Ammon's horn (tissue), 1 donor: ENCODE measurements at regions not wholly inside any gene's neighbourhood (a gene's known extent, or its start where the extent isn't known, plus 50 kb on each side); places are given as distances from the start of the nearest gene placed in this dataset.

Experiments
- DNase-seq: peaks from one replicate; pipeline ENCODE4 v3.0.0-alpha.2; 2016; ENCODE audit warnings: low spot score

DNA sequence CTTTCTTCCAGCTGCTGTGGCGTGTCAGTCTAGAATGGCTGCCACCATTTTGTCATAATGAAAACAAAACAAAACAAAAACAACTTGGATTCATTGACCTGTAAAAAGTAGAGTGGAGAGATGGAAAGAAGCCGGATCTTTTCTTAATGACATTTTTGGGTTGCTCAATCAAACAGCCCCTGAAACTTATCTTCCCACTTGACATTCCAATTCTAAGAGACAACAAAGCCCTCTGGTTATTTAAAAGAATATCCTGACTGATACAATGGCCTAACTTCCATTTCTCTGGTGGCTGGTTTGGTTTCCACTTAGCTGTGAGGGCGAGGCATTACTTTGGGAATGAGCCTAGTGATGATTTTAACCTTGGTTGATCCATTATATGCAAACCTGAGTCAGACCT, 123.7 kb downstream of the AQP4 start:
- no peak for DNase-seq

DNA sequence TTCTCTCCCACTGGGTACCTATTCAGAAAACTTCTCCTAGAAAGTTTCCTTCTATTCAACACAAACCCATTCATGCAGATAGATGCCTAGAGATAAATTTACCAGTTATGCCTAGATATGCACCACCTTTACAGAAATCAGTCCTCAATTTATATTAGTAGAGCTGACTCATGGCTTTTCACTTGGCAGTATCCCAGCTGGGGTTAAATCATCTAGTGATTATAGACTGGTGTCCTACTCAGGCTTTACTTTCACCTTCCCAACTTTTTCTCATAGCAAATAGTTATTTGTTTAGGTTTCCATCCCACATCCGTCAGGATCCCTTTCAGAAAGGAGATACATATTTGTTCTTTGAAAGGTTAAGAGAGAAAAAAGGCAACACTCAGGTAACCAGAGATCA, 124.5 kb downstream of the AQP4 start:
- no peak for DNase-seq

DNA sequence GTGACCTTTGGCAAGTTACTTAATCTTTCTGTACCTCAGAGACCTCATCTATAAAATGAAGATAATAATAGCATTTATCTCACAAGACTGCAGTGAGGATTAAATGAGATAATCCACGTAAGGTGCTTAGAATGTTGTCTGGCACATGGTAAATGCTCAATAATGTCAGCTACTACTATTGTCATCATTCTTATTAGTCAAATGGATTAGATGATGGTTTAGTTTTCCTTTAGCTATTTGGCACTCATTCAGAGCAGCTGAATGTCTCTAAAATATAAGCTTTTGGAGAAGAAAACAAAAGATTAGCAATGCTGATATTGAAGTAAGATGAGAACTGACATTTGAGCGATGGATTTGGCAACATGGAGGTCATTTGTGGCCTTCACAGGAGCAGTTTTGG, 125.1 kb downstream of the AQP4 start:
- no peak for DNase-seq

DNA sequence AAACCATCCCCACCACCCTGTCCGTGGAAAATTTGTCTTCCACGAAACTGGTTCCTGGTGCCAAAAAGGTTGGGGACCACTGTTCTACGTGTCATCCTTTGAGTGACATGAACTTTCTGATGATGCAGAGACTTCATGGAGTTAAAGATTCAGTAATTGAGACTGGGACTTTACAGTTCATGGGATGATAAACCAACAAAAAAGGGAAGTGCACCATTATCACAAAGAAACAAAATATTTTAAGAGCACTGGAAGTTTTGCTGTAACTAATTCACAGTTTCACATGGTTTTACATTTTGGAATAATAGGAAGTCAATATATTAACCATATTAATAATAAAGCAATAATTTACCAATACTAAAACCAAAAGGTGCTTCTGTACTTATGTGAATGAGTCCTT, 126.8 kb downstream of the AQP4 start:
- DNase-seq = no peak

DNA sequence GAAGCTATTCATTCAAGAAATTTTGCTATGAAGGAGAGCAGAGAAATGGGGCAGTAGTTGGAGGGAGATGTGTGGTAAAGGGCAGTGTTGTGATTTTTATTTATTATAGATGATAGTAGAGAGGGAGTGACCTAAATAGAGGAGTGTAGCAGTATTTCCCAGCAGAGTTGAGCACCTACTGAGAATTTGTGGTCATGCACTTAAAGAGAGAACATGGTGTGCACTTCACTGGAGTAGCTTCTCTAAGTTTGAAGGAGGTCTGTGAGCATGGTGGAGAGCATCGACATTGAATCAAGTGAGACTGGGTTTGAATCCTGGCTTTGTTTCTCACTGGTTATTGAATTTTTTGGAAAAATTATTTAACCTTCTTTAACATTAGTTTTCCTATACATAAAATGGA, 129.2 kb downstream of the AQP4 start:
- no peak for DNase-seq

DNA sequence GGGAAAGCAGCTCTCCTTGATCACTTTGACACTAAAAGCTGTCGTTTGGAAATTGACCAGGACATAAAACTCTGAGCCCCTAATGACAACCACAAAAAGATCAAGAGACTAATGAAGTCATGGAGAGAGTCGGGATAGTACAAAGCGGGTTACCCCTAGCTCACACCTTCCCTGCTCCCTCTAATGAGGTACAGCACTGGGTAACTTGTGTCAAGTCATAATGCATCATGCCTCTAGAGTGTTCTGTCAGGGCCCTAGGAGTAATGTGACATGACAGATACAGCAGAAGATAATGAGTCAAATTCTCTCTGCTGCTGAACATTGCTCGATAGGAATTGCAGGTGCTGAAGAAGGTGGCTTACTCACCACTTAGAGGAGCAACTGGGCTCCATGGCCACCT, 130.7 kb downstream of the AQP4 start:
- no peak for DNase-seq

DNA sequence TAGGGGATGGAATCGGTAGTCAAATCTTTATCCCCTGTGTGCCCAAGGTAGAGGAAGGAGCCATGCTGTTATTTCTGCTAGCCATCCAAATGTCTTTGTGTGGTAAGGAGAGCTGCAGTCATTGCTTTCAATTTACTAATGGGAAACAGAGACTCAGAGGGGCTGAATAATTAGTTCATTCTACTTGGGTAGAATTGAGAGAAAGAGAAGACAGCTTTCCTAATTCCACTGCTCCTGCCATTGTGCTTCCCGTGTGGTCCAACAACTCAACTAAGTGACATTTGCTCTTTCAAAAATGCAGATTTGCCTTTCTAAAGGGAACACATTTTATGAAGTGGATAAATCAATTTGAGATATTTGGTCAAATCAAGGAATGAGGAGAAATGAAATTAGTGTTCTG, 136.1 kb downstream of the AQP4 start:
- no peak for DNase-seq

DNA sequence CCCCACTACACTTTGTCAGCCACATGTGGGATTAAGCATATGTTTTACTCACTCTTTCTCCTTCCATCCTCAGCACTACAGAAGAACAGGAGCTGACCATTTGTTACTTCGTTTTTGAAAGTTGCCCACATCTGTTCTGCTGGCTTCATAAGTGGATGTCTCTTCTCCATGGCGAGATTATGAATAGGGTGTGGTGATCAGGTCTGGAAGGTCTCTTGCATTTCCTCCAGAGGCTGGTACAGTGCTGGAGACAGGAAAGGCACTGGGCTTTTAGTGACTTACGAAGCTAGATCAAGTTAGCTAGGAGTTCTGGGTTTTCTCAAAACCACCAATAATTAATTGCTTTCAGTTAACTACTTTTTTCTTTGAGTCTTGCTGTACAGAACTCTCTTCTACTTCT, 136.5 kb downstream of the AQP4 start:
- no peak for DNase-seq

DNA sequence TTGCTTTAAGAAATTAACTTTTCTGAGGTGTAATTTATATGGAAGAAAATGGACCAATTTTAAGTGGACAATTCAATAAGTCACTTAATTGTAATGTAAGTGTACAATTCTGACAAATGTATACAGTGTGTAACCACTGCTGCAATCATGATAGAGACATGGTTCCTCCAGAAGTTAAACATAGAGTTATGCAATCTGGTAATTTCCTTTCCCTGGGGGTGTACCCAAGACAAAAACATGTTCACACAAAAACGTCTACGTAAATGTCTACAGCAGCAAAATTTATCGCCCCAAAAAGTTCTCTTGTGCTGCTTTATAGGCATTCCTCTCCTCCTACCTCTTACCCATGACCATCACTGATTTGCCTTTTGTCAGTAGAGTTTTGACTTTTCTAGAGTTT, 141.5 kb downstream of the AQP4 start:
- DNase-seq = no peak

DNA sequence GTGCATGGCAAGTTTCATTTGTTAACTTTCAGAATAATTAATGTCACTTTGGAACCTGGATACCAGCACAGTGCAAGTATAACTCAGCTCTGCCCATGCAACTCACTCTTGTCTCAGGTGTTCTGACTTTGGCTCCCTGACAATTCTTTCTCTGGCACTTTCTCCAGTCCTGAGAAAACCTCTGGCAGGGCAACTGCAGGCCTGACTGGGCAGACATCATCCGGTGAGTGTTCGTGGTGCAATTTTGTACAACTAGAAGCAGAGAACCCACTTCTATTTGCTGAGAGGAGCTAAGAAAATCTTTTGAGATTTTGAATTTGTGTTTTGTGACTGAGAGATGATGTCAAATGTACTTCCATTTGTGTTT, 143.0 kb downstream of the AQP4 start:
- DNase-seq = no peak

DNA sequence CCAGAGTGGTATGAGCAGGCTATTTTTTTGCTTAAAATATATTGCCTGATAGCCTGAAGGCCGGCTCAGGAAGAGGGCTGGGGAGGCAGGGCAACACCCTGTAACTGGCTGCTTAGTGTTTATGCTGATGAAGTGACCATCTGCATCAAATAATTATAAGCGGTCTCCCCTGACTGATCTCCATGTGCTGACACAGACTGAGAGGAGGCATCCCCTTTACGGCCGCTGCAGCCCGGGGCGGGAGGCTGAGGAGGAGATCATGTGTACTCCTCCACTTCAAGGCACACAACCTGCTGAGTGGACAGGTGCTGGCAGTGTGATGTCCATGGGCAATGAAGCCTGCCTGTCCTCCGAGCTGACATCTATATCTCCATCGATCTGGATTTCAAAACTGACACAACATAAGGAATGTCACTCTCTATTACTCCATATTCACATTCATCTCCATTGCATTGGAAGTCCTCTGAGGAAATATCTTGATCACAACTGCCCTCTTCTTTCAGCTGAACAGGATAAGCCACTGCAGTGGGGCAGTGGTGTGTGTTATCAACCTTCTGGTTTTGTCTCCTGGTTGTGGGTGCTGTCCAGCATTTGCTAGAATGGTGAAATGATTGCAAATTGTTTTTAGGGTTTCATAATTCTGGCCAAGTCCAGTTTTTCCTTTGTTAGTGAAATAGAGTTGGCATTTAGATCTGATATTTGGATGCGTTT, 143.5 kb downstream of the AQP4 start:
- DNase-seq = no peak

DNA sequence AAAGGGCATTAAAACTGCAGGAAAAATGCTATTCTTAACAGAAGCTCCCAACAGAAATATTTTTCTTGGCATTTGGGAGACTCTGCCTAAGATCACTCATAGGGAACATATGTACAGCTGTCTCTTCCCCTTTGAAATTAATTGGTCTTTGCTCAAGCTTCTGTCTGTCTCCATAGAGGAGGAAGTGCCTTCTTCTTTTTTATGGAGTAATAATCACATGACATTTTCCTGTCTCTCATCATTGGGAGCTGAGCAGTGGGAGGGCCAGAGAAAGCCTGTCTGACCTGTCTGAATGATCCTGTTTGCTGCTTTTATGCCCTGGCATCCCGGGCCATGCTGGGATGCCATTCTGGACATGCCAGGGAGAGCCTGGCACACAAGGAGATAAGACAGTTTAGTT, 145.6 kb downstream of the AQP4 start:
- DNase-seq = no peak

DNA sequence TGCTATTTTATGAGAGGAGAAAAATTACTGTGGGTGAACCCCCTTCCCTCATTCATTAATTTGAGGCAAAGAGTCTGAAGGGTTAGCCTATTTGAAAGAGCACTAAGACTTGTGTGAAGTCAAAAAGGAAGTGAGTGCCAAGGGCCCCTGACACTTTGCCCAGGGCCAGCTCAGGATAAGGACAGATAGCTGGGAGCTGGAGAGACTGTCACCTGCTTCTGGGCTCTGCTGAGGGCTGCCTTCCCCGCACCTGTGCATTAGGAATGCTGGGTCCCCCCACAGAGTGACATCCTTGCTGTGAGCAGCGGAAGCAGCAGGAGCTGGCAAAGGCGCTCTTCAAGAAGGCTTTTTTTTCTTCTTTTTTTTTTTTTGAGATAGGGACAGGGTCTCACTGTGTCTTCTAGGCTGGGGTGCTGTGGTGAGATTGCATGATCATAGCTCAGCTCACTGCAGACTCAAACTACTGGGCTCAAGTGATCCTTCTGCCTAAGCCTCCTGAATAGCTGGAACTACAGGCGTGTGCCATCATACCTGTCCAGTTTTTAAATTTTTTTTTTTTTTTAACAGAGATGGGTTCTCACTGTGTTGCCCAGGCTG, 148.3 kb downstream of the AQP4 start:
- no peak for DNase-seq

DNA sequence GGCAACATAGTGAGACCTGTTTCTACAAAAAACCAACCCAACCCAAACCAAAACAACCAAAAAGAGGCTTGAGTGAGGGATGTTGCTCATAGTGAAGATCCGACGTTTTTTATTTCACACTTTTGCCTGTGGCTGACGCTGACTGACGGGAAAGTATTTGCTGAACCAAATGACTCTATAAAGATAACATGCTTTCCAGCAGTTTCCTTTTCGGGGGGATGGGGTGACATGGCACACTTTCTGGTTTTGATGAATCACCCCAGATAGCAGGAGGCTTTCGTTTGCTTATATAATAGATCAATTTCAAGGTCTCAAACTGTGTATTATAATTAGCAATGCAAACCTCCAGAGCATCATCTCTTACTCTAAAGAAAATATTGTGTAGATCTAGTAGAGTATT, 150.8 kb downstream of the AQP4 start:
- DNase-seq = no peak

DNA sequence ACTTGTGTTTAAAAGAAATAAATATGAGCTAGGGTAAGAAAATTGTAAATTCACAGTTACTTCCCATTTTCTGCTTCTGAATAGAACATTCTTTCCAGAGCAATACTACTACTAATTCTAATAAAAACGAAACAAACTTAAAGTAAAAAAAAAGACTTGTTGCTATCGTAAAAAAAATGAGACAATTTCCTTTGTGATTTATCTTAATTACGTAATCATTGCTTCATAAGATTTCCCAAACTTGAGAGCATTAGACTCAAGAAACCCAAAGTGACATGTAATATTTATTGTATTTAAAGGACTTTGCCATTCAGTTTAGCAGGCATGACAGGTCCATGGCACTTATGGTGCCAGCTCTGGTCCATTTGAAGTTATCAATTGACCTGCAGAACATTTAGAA, 153.8 kb downstream of the AQP4 start:
- DNase-seq = no peak

DNA sequence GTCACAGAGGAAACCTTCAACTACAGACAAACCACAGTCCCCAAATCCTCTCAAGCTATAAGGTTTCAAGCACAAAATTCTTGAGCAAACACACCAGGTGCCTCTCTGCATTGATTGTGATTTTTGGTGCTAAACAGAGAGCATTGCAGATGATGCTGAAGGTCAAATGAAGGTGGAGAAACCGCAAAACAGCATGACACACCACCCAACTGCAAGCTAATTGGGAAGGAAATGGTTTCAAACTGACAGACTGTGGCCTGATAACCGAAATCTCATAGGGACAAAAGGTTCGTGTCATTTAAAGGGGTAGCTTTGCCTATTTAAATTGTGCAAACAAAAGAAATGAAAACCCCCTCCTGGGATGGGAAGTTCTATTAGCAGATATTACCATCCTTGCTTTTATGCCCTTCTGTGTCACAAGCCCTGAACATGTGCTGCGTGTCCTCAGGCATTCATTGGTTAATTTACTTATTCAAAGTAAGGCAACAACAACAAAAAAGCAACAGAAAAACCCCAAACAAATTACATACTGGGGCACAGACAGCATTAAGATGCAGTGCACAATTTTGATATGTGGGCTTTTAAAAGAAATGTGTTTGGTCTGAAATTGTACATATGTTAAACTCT, 154.9 kb downstream of the AQP4 start:
- DNase-seq = no peak

DNA sequence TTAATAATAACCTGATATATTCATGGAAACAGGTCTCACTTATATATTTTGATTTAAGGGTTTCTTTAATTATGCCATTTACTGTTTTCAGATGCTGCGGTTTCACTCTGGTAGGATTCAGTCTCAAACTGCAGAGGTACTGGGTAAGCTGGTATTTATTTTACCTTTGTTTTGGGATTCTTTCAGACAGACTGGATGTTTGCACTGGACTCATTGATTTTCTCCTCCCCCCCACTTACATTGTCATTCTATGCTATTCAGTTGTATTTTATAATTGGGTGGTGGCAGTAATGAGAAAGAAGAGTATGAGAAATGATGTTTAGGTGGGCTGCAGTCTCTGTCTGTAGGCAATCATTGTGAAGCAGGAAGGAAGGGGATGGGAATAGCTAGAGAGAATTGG, 155.6 kb downstream of the AQP4 start:
- DNase-seq = no peak

DNA sequence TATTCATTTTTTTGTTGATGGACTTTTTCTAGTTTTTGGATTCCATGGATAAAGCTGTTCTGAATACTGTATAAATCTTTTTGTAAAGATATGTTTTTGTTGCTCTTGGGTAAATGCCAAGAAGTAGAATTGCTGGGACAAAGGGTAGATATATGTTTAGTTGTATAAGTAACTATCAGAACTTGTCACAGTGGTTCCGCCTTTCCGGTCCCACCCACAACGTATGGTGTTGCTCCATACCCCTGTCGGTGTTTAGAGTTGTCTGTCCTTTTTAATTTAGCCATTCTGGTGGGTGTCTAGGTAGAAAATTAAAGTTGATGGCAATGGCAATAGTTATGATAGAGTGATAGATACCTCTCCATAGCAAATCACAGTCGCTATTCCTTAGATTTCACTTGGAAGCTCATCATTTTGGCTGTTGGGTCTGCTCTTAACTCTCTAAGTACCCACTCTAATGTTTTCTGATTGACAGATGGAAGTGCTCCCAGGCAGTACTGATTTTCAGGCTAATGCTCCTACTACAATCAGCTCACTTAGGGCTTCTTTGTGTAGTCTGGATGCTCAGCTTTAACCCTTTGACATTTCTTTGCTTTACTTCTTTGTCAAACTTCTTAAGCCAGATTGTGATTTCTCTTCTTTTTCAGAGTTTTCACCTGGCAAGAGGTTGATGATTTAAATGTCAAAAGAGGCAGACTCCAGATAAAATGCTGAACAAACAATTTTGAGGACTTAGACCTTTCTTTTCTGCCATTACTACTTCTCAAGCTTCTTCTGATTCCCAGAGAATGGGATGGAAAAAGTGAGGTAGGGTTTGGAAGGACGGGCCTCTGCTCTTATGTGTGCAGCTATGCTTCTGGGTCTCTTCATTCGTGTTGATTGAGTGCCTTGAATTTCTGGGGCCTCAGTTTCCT, 156.4 kb downstream of the AQP4 start:
- no peak for DNase-seq

DNA sequence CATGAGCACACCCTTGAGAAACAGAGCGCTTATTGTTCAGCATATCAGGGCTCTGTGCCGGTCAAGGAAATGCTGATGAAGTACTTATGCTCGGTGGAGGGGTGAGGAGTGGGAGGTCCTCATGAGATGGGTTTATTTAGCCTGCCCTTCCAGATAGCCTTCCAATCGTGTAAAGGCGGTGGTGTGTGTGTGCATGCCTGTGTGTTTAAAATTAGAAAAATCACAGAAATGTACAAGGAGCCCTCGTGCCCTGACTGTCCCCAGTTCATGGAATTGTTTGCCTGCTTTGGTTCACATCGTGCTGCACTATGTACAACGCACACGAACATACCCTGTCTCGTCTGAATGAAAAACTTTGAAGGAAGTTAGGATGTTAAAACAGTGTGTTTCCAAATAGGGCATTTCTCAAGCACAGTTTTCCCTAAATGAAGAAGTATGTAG, 158.6 kb downstream of the AQP4 start:
- no peak for DNase-seq

DNA sequence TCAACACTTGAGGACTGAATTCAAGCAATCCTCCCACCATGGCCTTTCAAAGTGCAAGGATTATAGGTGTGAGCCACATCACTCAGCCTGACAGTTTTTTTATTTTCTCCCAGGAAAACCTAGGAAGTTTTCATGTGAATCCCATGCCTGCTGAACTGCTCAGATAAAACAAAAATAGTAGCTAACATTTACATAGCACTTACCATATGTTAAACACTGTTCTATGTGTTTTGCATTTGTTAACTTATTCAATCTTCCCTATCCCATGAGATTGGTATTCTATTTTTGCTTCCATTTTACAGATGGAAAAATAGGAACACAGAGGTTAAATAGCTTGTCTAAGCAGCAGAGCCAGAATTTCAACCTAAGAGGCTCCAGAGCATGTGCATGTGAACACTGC, 157.4 kb upstream of the KCTD1 start:
- no peak for DNase-seq

DNA sequence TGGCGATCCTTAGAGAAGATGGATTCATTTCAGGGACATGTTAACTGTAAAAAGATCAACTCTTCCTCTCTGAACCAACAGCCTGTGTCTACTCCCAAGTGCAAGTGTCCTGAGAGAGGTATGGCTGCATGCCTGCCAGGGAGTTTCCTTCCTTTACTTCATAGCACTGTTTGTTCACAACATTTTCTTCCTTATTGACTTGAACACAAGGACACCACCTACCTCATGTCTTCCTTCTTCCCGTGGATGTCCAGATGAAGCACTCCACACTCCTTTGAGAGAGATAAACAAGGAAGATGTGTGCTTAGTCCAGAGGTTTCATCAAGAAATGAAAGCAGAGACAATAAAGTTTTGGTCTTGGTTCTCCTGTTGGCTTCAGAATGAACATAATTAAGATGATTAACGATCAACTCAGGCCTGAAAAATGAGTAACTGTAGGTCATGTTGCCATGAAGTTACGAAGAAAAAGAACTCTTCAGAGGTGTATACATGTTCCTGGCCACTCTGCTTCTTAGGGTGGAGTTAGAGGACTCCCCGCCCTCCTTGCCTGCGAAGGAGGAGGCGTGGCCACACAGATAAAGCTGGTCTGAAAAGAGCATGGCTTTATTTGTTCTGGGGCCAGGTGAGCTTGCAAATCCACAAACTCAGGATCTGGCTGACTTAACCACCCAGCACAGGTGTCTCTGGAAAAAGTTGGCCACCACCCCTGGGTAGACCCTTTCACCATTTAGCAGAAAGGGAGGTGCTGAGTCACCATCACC, 155.0 kb upstream of the KCTD1 start:
- DNase-seq = no peak

DNA sequence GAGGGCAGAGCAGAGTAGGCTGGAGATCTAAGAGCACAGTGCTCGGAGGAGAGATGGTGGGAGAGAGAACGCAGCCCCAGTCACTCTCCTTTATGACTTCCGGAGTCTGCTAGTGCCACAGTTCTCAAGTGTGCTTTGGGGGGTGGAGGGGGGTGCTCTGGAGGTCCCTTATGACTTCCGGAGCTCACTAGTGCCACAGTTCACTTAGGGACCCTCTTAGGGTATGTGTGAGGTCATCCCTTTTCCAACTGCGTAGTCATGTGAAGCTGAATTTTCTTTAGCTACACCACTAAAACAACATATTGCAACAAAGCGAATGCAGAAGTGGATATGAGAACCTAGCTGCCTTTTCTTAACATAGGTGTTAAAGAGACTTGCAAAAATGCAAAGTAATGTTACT, 153.7 kb upstream of the KCTD1 start:
- DNase-seq = no peak
